GM12864 (cell line): ENCODE measurements at regions not wholly inside any gene's neighbourhood (a gene's known extent, or its start where the extent isn't known, plus 50 kb on each side); places are given as distances from the start of the nearest gene placed in this dataset.

Source experiments
- DNase-seq: peaks from one replicate; pipeline ENCODE4 v3.0.0-alpha.2; 2011; ENCODE audit warnings: low read depth
- H3K4me3 ChIP-seq: 2 replicates; pipeline ENCODE4 v1.5.1; 2011; ENCODE audit warnings: mild to moderate bottlenecking, low read depth, low read length, control low read depth
- TF ChIP-seq, protein P1 (sequence below): IDR thresholded peaks from 2 replicates; pipeline ENCODE4 v1.5.1; 2011; ENCODE audit warnings: low read depth, mild to moderate bottlenecking, moderate library complexity, low read length, control low read depth, inconsistent platforms; ENCODE audit errors: missing control alignments

DNA sequence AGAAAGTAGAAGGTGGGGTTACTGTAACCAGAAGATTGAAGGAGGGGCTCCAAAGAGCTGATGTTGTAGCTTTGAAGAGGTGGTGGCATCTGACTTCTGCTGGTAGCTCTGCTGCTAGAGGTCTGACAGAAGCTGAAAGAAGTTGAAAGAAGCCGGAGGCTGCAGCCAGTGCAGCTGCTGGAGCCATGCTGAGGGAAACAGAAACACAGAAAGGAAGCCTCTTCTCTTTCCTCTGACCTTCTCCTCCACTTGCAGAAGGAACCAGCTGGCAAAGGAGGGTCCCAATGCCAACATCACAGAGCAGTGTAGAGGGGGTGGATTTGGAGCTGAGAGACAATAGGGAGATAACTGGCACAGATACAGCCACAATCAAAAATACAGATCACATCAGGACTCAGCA lies 89.3 kb upstream of the HHIP start:
- no peak overlapping the region for H3K4me3 ChIP-seq
- TF ChIP-seq, protein P1, sequence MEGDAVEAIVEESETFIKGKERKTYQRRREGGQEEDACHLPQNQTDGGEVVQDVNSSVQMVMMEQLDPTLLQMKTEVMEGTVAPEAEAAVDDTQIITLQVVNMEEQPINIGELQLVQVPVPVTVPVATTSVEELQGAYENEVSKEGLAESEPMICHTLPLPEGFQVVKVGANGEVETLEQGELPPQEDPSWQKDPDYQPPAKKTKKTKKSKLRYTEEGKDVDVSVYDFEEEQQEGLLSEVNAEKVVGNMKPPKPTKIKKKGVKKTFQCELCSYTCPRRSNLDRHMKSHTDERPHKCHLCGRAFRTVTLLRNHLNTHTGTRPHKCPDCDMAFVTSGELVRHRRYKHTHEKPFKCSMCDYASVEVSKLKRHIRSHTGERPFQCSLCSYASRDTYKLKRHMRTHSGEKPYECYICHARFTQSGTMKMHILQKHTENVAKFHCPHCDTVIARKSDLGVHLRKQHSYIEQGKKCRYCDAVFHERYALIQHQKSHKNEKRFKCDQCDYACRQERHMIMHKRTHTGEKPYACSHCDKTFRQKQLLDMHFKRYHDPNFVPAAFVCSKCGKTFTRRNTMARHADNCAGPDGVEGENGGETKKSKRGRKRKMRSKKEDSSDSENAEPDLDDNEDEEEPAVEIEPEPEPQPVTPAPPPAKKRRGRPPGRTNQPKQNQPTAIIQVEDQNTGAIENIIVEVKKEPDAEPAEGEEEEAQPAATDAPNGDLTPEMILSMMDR: no peak
- no peak for DNase-seq

DNA sequence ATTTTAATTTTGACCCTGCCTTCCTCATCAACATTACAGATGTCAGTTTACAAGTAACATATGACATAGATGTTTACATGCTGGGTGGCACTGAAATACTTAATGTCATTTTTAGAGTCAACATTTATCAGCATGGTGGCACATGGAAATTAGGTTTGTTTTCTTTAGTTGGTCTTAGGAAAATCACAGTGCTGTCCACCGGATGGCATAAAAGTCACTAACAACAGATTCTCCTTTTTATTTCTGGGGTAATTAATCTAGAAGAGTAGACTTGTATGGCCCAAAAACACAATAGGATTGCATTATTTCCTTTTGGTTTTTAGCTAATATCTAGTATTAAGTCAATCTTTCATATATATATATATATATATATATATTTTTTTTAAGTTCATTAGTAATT lies 88.6 kb upstream of the HHIP start:
- DNase-seq: no peak
- no peak overlapping the region for H3K4me3 ChIP-seq
- TF ChIP-seq, protein P1: no peak

DNA sequence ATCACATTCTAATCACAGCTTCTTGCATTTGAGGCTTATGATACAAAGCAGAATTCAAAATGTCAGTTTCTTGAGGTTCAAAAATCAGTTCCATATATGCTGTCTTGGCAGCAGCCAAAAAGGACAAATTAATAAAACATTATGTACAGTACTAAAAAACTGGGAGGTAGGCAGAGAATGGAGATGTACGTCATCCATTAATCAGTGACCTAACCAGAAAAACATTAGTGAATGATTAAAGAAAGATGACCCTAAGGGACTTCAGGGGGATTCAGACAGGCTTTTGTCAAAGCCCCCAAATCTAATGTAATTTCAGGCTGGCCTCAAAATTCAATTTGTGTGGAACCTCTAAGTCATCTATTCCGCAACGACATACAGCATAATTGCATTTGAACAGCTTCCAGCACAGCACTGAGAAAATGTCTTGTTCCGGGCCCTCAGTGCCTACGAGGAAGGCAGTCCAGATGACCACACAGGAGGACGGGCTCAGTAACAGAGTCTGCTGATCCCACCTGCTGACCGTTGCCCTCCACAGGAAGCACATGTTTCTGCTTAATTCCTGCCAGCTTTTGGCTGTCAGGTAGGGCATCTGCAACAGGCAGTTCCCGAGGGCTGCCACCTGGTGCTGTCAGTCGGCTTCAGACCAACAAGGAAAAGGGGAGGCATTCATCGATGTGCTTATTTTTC lies 83.8 kb upstream of the HHIP start:
- DNase-seq: no peak

GRCh38 chr4:144564358-144564757 lies 81.6 kb upstream of the HHIP start:
- H3K4me3 ChIP-seq: no peak overlapping the region
- no peak for DNase-seq
- TF ChIP-seq, protein P1: no peak

More for the DNA sequence above, 83.8 kb upstream of the HHIP start:
- no peak overlapping the region for H3K4me3 ChIP-seq
- TF ChIP-seq, protein P1: no peak

- H3K4me3 ChIP-seq: no peak overlapping the region
- TF ChIP-seq, protein P1: no peak
- no peak for DNase-seq
These were observed 80.3 kb upstream of the HHIP start for GRCh38 chr4:144565527-144566195.

DNA sequence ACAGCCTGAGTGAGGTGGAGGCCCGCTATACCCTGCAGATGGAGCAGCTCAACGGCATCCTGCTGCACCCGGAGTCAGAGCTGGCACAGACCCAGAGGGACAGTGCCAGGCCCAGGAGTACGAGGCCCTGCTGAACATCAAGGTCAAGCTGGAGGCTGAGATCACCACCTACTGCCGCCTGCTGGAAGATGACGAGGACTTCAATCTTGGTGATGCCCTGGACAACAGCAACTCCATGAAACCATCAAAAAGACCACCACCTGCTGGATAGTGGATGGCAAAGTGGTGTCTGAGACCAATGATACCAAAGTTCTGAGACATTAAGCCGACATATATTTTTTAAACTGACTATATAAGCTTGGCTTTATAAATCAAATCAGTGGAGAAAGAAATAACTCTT lies 73.3 kb upstream of the HHIP start:
- DNase-seq: no peak
- no peak overlapping the region for H3K4me3 ChIP-seq
- TF ChIP-seq, protein P1: peak; percentile 43

GRCh38 chr4:144574000-144574399 lies 72.0 kb upstream of the HHIP start:
- TF ChIP-seq, protein P1: no peak
- no peak overlapping the region for H3K4me3 ChIP-seq
- DNase-seq: no peak
